ENCODE measurements at regions not wholly inside any gene's neighbourhood (a gene's known extent, or its start where the extent isn't known, plus 50 kb on each side); places are given as distances from the start of the nearest gene placed in this dataset.

DNA sequence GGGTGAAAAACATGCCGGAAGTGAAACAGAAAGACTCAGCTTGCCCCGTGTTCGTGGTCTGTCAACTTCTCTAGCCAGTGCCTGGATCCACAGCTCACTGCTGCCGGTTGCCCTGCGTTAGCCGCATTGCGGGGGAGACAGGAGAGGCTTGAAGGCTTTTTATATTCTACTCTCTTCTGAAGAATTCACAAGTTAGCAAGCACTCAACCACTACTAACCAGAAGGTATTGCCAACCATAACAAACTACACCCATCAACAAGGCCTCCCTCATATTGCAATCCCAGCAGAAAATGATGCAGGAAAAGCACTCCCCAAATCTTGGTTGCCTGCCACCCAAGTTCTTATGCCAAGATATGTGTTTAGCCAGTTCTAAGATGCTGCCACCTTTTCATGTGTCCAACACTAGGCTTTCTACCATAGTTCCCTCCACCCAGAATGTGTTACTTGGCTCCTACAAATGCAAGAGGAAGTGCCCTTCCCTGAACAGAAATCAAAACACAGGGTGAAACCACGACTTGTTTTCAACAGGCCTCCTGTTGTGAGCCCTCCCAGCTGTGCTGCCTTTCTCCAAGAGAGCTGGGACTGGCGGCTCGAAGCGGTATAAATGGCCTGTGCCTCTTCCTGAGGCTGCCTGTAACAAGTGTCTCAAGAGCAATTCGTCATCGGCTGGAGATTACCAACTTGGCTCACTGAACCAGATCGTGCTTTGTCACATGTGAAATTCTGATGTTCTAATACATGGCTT lies 129.0 kb downstream of the SNX18 start:
- TF ChIP-seq, protein P1, sequence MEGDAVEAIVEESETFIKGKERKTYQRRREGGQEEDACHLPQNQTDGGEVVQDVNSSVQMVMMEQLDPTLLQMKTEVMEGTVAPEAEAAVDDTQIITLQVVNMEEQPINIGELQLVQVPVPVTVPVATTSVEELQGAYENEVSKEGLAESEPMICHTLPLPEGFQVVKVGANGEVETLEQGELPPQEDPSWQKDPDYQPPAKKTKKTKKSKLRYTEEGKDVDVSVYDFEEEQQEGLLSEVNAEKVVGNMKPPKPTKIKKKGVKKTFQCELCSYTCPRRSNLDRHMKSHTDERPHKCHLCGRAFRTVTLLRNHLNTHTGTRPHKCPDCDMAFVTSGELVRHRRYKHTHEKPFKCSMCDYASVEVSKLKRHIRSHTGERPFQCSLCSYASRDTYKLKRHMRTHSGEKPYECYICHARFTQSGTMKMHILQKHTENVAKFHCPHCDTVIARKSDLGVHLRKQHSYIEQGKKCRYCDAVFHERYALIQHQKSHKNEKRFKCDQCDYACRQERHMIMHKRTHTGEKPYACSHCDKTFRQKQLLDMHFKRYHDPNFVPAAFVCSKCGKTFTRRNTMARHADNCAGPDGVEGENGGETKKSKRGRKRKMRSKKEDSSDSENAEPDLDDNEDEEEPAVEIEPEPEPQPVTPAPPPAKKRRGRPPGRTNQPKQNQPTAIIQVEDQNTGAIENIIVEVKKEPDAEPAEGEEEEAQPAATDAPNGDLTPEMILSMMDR (IDR thresholded peaks at IDR 0.05), result no peak
- TF ChIP-seq POLR2A (IDR thresholded peaks at IDR 0.05), result no peak

Data from suprapubic skin (tissue), 3 donors.